Fibroblast of peridontal ligament (primary cell): ENCODE measurements at regions not wholly inside any gene's neighbourhood (a gene's known extent, or its start where the extent isn't known, plus 50 kb on each side); places are given as distances from the start of the nearest gene placed in this dataset.
"Not testable (repeated sequence)": the region's sequence is repeated elsewhere in the genome, so short reads cannot be mapped to it uniquely, and the experiment has no call there.

Experiments
- DNase-seq: peaks from one replicate; pipeline ENCODE4 v3.0.0-alpha.2; 2010; ENCODE audit errors: extremely low read depth

DNA sequence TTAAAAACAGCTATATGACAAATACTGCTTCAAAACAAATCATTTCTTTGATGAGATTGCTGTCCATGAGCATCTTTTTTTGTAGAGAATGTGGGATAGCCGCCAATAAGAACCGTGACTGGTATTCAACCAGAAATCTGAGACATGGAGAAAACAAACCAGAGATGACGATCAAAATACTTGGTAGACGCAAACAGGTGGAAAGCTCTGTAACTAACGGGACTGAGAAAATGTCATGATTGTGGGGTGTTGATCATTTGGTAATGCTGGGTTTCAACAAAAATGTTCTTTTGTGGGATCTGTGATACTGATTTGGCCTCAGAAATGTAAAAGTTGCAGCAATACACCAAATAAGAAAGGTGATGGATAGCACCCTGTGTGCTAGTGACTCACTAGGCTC is 364.8 kb downstream of the NYAP2 start:
- DNase-seq: peak; percentile 23

DNA sequence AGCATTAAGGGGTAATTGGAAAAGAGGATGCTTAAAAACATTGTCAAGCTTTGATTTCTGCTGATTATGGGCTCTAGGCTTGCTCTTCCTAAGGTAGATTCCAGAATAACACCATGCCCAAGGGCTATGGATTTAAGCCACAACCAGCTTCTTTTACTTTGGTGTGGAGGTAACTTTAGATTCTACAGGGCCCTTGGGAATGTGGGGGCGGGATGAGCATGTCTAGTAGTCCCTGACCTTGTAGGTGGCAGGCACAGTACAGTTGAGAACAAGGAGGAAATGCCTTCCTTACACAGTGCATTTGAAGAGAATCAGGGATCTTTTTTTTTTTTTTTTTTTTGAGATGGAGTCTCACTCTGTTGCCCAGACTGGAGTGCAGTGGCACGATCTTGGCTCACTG is 364.2 kb downstream of the NYAP2 start:
- no peak for DNase-seq

DNA sequence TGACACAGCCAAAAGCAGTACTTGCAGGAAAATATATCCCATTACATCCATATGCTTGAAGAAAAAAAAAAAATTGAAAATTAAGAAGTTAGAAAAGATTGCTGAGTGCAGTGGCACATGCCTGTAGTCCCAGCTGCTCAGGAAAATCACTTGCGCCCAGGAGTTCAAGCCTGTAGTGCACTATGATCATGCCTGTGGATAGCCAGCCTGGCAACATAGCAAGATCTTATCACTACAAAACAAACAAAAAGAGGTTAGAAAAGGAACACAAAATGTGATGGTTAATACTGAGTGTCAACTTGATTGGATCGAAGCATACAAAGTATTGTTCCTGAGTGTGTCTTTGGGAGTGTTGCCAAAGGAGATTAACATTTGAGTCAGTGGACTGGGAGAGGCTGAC is 361.9 kb downstream of the NYAP2 start:
- no peak for DNase-seq

DNA sequence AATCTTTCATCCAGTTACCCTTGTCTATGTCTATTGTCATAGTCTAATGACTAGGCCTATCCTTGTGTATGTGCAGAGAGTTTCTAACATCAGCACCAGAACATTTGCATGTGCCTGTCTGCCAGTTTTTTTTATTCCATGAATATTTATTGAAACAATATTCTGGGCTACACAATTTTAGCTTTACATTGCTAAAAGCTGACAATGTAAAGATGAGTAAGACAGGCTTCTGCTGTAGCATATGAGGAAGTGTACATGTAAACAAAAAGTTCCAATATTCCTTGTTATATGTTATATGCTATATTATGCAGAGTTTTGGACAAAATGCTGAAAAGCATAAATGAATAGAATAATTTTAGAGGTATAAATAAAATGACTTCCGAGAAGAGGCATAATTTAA is 357.7 kb downstream of the NYAP2 start:
- DNase-seq: no peak

GRCh38 chr2:225756198-225756597 is 356.7 kb downstream of the NYAP2 start:
- peak; percentile 36 for DNase-seq

DNA sequence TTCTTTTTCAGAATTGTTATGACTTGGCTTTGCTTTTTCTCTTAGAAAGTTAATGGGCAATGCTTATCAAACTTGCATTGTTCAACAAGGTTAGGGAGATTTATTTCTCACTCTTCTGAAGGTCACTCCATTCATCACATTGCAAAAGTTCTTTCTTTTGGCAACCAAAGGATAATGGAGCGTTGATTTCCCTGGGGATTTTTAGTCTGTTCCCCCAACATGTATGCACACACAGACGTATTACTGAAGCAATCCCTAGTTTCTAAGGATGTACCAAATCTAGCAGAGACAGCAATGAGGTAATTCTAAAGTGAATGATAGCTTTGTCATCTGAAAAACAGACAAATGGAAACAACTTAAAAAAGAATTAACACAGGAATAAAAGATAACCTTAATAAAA is 349.1 kb downstream of the NYAP2 start:
- no peak for DNase-seq

DNA sequence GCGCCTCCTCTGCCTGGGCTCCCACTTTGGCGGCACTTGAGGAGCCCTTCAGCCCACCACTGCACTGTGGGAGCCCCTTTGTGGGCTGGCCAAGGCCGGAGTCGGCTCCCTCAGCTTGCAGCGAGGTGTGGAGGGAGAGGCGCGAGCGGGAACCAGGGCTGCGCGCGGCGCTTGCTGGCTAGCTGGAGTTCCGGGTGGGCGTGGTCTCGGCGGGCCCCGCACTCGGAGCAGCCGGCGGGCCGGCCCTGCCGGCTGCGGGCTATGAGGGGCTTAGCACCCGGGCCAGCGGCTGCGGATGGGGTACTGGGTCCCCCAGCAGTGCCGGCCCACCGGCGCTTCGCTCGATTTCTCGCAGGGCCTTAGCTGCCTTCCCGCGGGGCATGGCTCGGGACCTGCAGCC is 344.5 kb downstream of the NYAP2 start:
- not testable (repeated sequence) for DNase-seq

- DNase-seq: no peak
Measured at GRCh38 chr2:225742487-225742886, 343.0 kb downstream of the NYAP2 start.

GRCh38 chr2:225740086-225740485 is 340.6 kb downstream of the NYAP2 start:
- peak; percentile 81 for DNase-seq

GRCh38 chr2:225739328-225739727 is 339.8 kb downstream of the NYAP2 start:
- DNase-seq: no peak

DNA sequence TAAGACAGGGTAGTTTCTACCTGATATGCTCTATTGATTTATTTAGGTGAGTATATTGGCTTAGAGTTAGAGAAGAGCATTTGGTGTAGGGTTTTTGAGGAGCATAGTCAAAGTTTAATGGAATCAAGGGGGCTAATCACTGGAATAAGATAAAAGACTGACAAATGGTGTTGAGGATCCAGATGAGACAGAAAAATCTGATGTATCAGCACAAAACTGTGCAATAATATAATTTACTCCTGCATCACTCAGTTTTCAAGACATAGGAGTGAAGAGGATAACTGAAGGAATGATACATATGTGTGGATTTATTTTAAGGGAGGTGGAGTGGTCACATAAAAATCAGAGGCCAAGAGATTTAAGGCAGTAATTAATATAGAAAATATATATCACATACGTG is 339.2 kb downstream of the NYAP2 start:
- DNase-seq: no peak

- DNase-seq: no peak
Measured at GRCh38 chr2:225737556-225737955, 338.0 kb downstream of the NYAP2 start.

DNA sequence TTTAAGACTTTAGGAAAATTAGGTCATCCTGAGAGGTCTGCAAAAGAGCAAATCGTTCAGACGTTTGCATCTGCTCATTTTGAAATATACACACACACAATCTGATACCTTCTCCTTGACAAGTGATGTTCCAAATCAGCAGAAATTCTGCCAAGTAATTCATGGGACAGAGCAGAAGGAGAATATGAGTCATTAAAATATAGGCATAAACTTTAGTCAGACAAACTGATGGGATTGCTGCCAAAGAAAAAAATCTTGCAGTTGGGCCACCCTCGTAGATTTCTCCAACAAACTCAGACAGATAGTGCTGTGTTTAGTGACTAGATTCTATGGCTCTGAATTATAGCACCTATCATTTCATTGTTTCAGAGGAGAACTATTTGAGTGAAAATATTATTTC is 336.3 kb downstream of the NYAP2 start:
- DNase-seq: peak; percentile 92

- no peak for DNase-seq
Measured at GRCh38 chr2:225725726-225726125, 326.2 kb downstream of the NYAP2 start.
